ENCODE measurements at regions not wholly inside any gene's neighbourhood (a gene's known extent, or its start where the extent isn't known, plus 50 kb on each side); places are given as distances from the start of the nearest gene placed in this dataset.

GRCh38 chr5:68033961-68034571, 181.5 kb upstream of the PIK3R1 start:
- no peak for TF ChIP-seq CTCF (IDR thresholded peaks at IDR 0.05; ENCODE audit: low read depth, low read length, poor library complexity, severe bottlenecking)
- TF ChIP-seq EZH2phosphoT487 (IDR thresholded peaks at IDR 0.05; ENCODE audit: borderline replicate concordance, low read length), result no peak

Measured in DOHH2 (cell line).